ENCODE measurements at regions not wholly inside any gene's neighbourhood (a gene's known extent, or its start where the extent isn't known, plus 50 kb on each side); places are given as distances from the start of the nearest gene placed in this dataset.
"Not testable (repeated sequence)": the region's sequence is repeated elsewhere in the genome, so short reads cannot be mapped to it uniquely, and the experiment has no call there.

DNA sequence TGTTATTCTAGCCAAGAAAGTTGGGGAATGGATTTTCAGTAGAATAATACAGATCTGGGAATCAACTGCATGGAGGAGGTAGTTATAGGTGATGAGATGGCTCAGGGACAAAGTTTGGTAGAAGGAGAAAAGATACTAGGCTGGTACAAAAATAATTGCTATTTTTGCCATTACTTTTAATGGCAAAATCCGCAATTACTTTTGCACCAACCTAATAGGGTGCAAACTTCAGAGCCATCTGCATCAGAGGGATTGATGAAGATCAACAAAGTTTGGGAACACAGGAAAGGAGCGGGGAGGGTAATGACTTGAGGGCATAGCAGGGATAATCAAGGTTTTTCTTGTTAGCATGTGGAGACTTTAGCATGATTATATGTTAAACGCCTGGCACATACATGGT is 178.7 kb upstream of the ROPN1B start:
- POLR2A ChIA-PET; CTCF ChIA-PET; SMC1A ChIA-PET (ENCODE audit: uncharacterized antibody, unreplicated experiment); H3K27ac ChIP-seq (ENCODE audit: control insufficient read depth, insufficient read depth); DNase-seq (ENCODE audit: low read depth, low spot score); H3K79me2 ChIP-seq (ENCODE audit: control insufficient read depth, insufficient read depth, low read length); H3K27me3 ChIP-seq (replicated peaks in 1 of 2; ENCODE audit: control insufficient read depth in 2 of 2, insufficient read depth in 2 of 2, low read length in 1 of 2); H2AFZ ChIP-seq (ENCODE audit: control insufficient read depth, low read depth, low read length); H3K4me1 ChIP-seq (ENCODE audit: control insufficient read depth, insufficient read depth, low read length); BruUV-seq (replicated peaks); H3K9me3 ChIP-seq (replicated peaks; ENCODE audit: control insufficient read depth, insufficient read depth, low read length); H3K36me3 ChIP-seq (ENCODE audit: control insufficient read depth in 2 of 2, insufficient read depth in 2 of 2, low read length in 1 of 2); intact Hi-C loops (cut with micrococcal nuclease; ENCODE audit: unreplicated experiment); H3K4me2 ChIP-seq (ENCODE audit: control insufficient read depth, insufficient read depth); H3K4me3 ChIP-seq; ATAC-seq; FAIRE-seq; H4K20me1 ChIP-seq (ENCODE audit: control insufficient read depth, insufficient read depth); H3K9ac ChIP-seq (ENCODE audit: control insufficient read depth, insufficient read depth, low read length); in situ Hi-C loops (cut with MboI); RAD21 ChIA-PET (ENCODE audit: unreplicated experiment): not testable (repeated sequence)
- 19% methylated on average over 3 of the region's 3 CpGs for WGBS (ENCODE audit: insufficient coverage, insufficient replicate concordance, low lambda C conversion rate, missing lambda C conversion rate)

- not testable (repeated sequence) for H3K27me3 ChIP-seq (replicated peaks in 1 of 2; ENCODE audit: control insufficient read depth in 2 of 2, insufficient read depth in 2 of 2, low read length in 1 of 2); H3K79me2 ChIP-seq (ENCODE audit: control insufficient read depth, insufficient read depth, low read length); DNase-seq (ENCODE audit: low read depth, low spot score)
Measured at GRCh38 chr3:125791021-125791420, 178.0 kb upstream of the ROPN1B start.

GRCh38 chr3:125810010-125810409 is 159.0 kb upstream of the ROPN1B start:
- H4K20me1 ChIP-seq (ENCODE audit: control insufficient read depth, insufficient read depth); H3K27ac ChIP-seq (ENCODE audit: control insufficient read depth, insufficient read depth); ATAC-seq; H3K4me1 ChIP-seq (ENCODE audit: control insufficient read depth, insufficient read depth, low read length); H2AFZ ChIP-seq (ENCODE audit: control insufficient read depth, low read depth, low read length); H3K4me3 ChIP-seq; in situ Hi-C loops (cut with MboI); H3K79me2 ChIP-seq (ENCODE audit: control insufficient read depth, insufficient read depth, low read length); BruUV-seq (replicated peaks); RAD21 ChIA-PET (ENCODE audit: unreplicated experiment); DNase-seq (ENCODE audit: low read depth, low spot score); SMC1A ChIA-PET (ENCODE audit: uncharacterized antibody, unreplicated experiment); H3K9ac ChIP-seq (ENCODE audit: control insufficient read depth, insufficient read depth, low read length); H3K27me3 ChIP-seq (replicated peaks in 1 of 2; ENCODE audit: control insufficient read depth in 2 of 2, insufficient read depth in 2 of 2, low read length in 1 of 2); H3K4me2 ChIP-seq (ENCODE audit: control insufficient read depth, insufficient read depth); intact Hi-C loops (cut with micrococcal nuclease; ENCODE audit: unreplicated experiment); H3K36me3 ChIP-seq (ENCODE audit: control insufficient read depth in 2 of 2, insufficient read depth in 2 of 2, low read length in 1 of 2); POLR2A ChIA-PET; FAIRE-seq; CTCF ChIA-PET; H3K9me3 ChIP-seq (replicated peaks; ENCODE audit: control insufficient read depth, insufficient read depth, low read length): not testable (repeated sequence)
- 26% methylated on average over 4 of the region's 4 CpGs for WGBS (ENCODE audit: insufficient coverage, insufficient replicate concordance, low lambda C conversion rate, missing lambda C conversion rate)

More at GRCh38 chr3:125791021-125791420, 178.0 kb upstream of the ROPN1B start:
- H3K4me1 ChIP-seq (ENCODE audit: control insufficient read depth, insufficient read depth, low read length); H3K36me3 ChIP-seq (ENCODE audit: control insufficient read depth in 2 of 2, insufficient read depth in 2 of 2, low read length in 1 of 2); H3K27ac ChIP-seq (ENCODE audit: control insufficient read depth, insufficient read depth); POLR2A ChIA-PET; in situ Hi-C loops (cut with MboI); H3K9me3 ChIP-seq (replicated peaks; ENCODE audit: control insufficient read depth, insufficient read depth, low read length); FAIRE-seq; H2AFZ ChIP-seq (ENCODE audit: control insufficient read depth, low read depth, low read length); ATAC-seq; intact Hi-C loops (cut with micrococcal nuclease; ENCODE audit: unreplicated experiment); H4K20me1 ChIP-seq (ENCODE audit: control insufficient read depth, insufficient read depth); BruUV-seq (replicated peaks); H3K4me3 ChIP-seq; SMC1A ChIA-PET (ENCODE audit: uncharacterized antibody, unreplicated experiment); CTCF ChIA-PET; H3K4me2 ChIP-seq (ENCODE audit: control insufficient read depth, insufficient read depth); H3K9ac ChIP-seq (ENCODE audit: control insufficient read depth, insufficient read depth, low read length); RAD21 ChIA-PET (ENCODE audit: unreplicated experiment): not testable (repeated sequence)
- WGBS (ENCODE audit: insufficient coverage, insufficient replicate concordance, low lambda C conversion rate, missing lambda C conversion rate): 47% methylated on average over 1 of the region's 1 CpG

GRCh38 chr3:125822175-125822574 is 146.8 kb upstream of the ROPN1B start:
- H3K4me3 ChIP-seq; ATAC-seq; H4K20me1 ChIP-seq (ENCODE audit: control insufficient read depth, insufficient read depth); BruUV-seq (replicated peaks); H3K9ac ChIP-seq (ENCODE audit: control insufficient read depth, insufficient read depth, low read length); RAD21 ChIA-PET (ENCODE audit: unreplicated experiment); H3K4me1 ChIP-seq (ENCODE audit: control insufficient read depth, insufficient read depth, low read length); H3K9me3 ChIP-seq (replicated peaks; ENCODE audit: control insufficient read depth, insufficient read depth, low read length); CTCF ChIA-PET; DNase-seq (ENCODE audit: low read depth, low spot score); H2AFZ ChIP-seq (ENCODE audit: control insufficient read depth, low read depth, low read length); H3K79me2 ChIP-seq (ENCODE audit: control insufficient read depth, insufficient read depth, low read length); FAIRE-seq; H3K27me3 ChIP-seq (replicated peaks in 1 of 2; ENCODE audit: control insufficient read depth in 2 of 2, insufficient read depth in 2 of 2, low read length in 1 of 2); intact Hi-C loops (cut with micrococcal nuclease; ENCODE audit: unreplicated experiment); POLR2A ChIA-PET; H3K27ac ChIP-seq (ENCODE audit: control insufficient read depth, insufficient read depth); H3K36me3 ChIP-seq (ENCODE audit: control insufficient read depth in 2 of 2, insufficient read depth in 2 of 2, low read length in 1 of 2); in situ Hi-C loops (cut with MboI); H3K4me2 ChIP-seq (ENCODE audit: control insufficient read depth, insufficient read depth): not testable (repeated sequence)
- SMC1A ChIA-PET (ENCODE audit: uncharacterized antibody, unreplicated experiment): interaction anchor here (0.7 kb wide), 1 partner anchor 585 kb away, joined by 3 read pairs; no protein-coding TSS in a partner anchor
- WGBS (ENCODE audit: insufficient coverage, insufficient replicate concordance, low lambda C conversion rate, missing lambda C conversion rate): 13% methylated on average over 5 of the region's 5 CpGs

Data from GM12878 (cell line).